ENCODE measurements at regions not wholly inside any gene's neighbourhood (a gene's known extent, or its start where the extent isn't known, plus 50 kb on each side); places are given as distances from the start of the nearest gene placed in this dataset.

DNA sequence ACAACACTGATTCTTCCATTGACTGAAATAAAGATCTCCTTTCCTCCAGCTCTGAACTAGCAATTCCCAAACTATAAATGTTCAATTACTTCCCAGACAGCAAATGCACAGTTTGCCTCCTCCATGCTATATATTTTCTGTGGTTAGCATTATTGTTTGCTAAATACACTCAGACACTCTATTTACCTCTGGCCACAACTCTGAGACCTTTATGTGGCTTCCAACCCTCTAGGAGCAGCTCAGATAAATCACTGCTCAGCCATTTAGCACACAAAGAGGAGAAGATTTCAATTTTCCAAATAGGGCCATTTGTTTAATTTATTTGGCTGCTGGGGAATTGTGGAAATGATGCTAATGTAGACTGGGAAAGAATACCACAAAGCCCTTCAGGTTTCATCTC, 202.0 kb downstream of the SPTSSA start:
- H3K4me1 ChIP-seq (ENCODE audit: control insufficient read depth in 2 of 2, insufficient read depth in 2 of 2, low read length in 2 of 2): no peaks in the 10 kb centered on the region
- H3K27me3 ChIP-seq (ENCODE audit: control insufficient read depth in 2 of 2, insufficient read depth in 1 of 2, low read length in 1 of 2): no peaks in the 10 kb centered on the region
- DNase-seq (ENCODE audit: low read depth in 6 of 9, low spot score in 9 of 9): no peak
- H3K36me3 ChIP-seq (ENCODE audit: control insufficient read depth in 2 of 2, insufficient read depth in 2 of 2, low read length in 1 of 2): no peaks in the 10 kb centered on the region
- no peak overlapping the region for H3K27ac ChIP-seq (ENCODE audit: low read depth in 1 of 2, low read length in 1 of 2)
- H3K4me3 ChIP-seq (ENCODE audit: low read length in 2 of 2): no peak overlapping the region
- no peaks in the 10 kb centered on the region for H3K9me3 ChIP-seq (ENCODE audit: control insufficient read depth in 2 of 2, insufficient read depth in 1 of 2, low read length in 1 of 2)

DNA sequence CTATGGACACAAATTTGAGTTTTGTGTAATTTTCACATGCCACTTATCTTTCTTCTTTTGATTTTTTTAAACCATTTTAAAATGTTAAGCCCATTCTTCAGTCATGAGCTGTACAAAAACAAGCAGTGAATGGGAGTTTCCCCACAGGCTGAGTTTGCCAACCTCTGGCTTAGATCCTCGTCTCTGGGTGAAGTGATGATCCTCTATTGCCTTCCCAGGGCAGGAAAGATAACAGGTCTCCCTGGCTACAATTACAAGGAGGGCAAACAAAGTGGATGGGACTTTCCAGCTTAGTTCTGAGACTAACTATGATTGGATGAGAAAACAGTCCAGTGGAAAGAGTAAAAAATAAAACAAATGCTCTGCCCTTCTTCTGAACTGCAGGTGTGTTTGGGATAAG, 203.7 kb downstream of the SPTSSA start:
- peak in 1 of 9 donors; percentile 4 for DNase-seq (ENCODE audit: low read depth in 6 of 9, low spot score in 9 of 9)
- H3K27me3 ChIP-seq (ENCODE audit: control insufficient read depth in 2 of 2, insufficient read depth in 1 of 2, low read length in 1 of 2): no peaks in the 10 kb centered on the region
- H3K4me1 ChIP-seq (ENCODE audit: control insufficient read depth in 2 of 2, insufficient read depth in 2 of 2, low read length in 2 of 2): no peaks in the 10 kb centered on the region
- no peaks in the 10 kb centered on the region for H3K9me3 ChIP-seq (ENCODE audit: control insufficient read depth in 2 of 2, insufficient read depth in 1 of 2, low read length in 1 of 2)
- no peak overlapping the region for H3K27ac ChIP-seq (ENCODE audit: low read depth in 1 of 2, low read length in 1 of 2)
- no peaks in the 10 kb centered on the region for H3K36me3 ChIP-seq (ENCODE audit: control insufficient read depth in 2 of 2, insufficient read depth in 2 of 2, low read length in 1 of 2)
- no peak overlapping the region for H3K4me3 ChIP-seq (ENCODE audit: low read length in 2 of 2)
- 85% methylated on average over 1 of the region's 1 CpG for WGBS

DNA sequence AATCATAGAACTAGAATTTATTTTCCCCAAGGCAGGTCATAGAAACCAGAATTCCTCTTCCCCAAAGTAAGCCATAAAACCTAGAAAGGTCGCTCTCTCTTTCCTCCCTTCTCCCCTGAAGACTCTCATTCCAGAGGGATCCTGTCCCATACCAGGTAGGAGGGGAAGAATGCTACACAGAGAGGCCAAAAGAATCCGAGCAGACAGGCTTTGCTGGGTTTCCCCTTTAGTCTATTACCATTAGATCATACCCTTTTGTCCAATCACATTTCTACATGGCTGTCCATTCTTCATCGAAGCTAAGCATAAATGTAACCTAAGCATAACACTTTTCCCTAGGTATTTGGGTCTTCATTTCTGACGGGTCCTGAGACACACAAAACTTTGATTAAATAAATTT, 204.5 kb downstream of the SPTSSA start:
- H3K27me3 ChIP-seq (ENCODE audit: control insufficient read depth in 2 of 2, insufficient read depth in 1 of 2, low read length in 1 of 2): no peaks in the 10 kb centered on the region
- no peaks in the 10 kb centered on the region for H3K4me1 ChIP-seq (ENCODE audit: control insufficient read depth in 2 of 2, insufficient read depth in 2 of 2, low read length in 2 of 2)
- no peak for DNase-seq (ENCODE audit: low read depth in 6 of 9, low spot score in 9 of 9)
- WGBS: 88% methylated on average over 4 of the region's 4 CpGs
- H3K27ac ChIP-seq (ENCODE audit: low read depth in 1 of 2, low read length in 1 of 2): peak overlapping the region in 1 of 2 donors; percentile 30
- H3K4me3 ChIP-seq (ENCODE audit: low read length in 2 of 2): no peak overlapping the region
- no peaks in the 10 kb centered on the region for H3K9me3 ChIP-seq (ENCODE audit: control insufficient read depth in 2 of 2, insufficient read depth in 1 of 2, low read length in 1 of 2)
- H3K36me3 ChIP-seq (ENCODE audit: control insufficient read depth in 2 of 2, insufficient read depth in 2 of 2, low read length in 1 of 2): no peaks in the 10 kb centered on the region

DNA sequence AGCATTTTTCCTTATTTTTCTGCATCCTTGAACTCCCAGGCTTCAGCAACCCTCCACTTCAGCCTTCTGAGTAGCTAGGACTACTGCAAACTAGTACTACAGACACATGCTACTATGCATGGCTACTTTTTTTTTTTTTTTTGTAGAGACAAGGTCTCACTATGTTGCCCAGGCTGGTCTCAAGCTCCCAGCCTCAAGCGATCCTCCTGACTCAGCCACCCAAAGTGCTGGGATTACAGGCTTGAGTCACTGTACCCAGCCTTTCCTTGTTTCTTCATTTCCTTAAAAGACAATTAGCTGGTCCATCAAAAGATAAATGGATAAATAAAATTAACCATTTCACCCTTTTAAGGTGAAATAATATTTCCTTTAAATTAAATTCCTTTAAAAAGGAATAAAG, 205.8 kb downstream of the SPTSSA start:
- Histone ChIP-seq H3K4me1 (ENCODE audit: control insufficient read depth in 2 of 2, insufficient read depth in 2 of 2, low read length in 2 of 2) (no peaks in the 10 kb centered on the region), H3K4me3 (ENCODE audit: low read length in 2 of 2) (no peak overlapping the region), H3K27ac (ENCODE audit: low read depth in 1 of 2, low read length in 1 of 2) (no peak overlapping the region), H3K9me3 (ENCODE audit: control insufficient read depth in 2 of 2, insufficient read depth in 1 of 2, low read length in 1 of 2) (no peaks in the 10 kb centered on the region), H3K27me3 (ENCODE audit: control insufficient read depth in 2 of 2, insufficient read depth in 1 of 2, low read length in 1 of 2) (no peaks in the 10 kb centered on the region), H3K36me3 (ENCODE audit: control insufficient read depth in 2 of 2, insufficient read depth in 2 of 2, low read length in 1 of 2) (no peaks in the 10 kb centered on the region)
- no peak for DNase-seq (ENCODE audit: low read depth in 6 of 9, low spot score in 9 of 9)
- WGBS: 98% methylated on average over 1 of the region's 1 CpG

DNA sequence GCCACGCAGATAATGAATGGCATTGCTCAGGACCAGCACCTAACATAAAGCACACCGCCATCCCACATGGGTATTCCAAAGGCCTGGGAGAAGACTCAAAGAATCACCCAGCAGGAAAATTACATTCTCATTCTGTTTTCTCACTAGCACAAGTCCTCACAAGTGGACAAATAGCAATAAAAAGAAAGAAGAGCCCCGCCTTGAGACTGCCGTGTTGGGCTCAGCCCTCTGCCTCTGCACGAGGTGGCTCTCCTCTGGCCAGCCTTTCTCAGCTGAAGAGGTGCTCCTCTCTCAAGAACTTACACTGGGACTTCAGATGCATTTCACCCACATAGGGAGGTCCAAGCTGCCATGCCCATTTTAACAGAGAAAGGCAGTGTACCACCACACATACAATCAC, 207.5 kb downstream of the SPTSSA start:
- H3K27ac ChIP-seq (ENCODE audit: low read depth in 1 of 2, low read length in 1 of 2): no peak overlapping the region
- no peak overlapping the region for H3K4me3 ChIP-seq (ENCODE audit: low read length in 2 of 2)
- no peaks in the 10 kb centered on the region for H3K36me3 ChIP-seq (ENCODE audit: control insufficient read depth in 2 of 2, insufficient read depth in 2 of 2, low read length in 1 of 2)
- no peaks in the 10 kb centered on the region for H3K4me1 ChIP-seq (ENCODE audit: control insufficient read depth in 2 of 2, insufficient read depth in 2 of 2, low read length in 2 of 2)
- no peaks in the 10 kb centered on the region for H3K27me3 ChIP-seq (ENCODE audit: control insufficient read depth in 2 of 2, insufficient read depth in 1 of 2, low read length in 1 of 2)
- DNase-seq (ENCODE audit: low read depth in 6 of 9, low spot score in 9 of 9): no peak
- no peaks in the 10 kb centered on the region for H3K9me3 ChIP-seq (ENCODE audit: control insufficient read depth in 2 of 2, insufficient read depth in 1 of 2, low read length in 1 of 2)
- 87% methylated on average over 5 of the region's 5 CpGs for WGBS

DNA sequence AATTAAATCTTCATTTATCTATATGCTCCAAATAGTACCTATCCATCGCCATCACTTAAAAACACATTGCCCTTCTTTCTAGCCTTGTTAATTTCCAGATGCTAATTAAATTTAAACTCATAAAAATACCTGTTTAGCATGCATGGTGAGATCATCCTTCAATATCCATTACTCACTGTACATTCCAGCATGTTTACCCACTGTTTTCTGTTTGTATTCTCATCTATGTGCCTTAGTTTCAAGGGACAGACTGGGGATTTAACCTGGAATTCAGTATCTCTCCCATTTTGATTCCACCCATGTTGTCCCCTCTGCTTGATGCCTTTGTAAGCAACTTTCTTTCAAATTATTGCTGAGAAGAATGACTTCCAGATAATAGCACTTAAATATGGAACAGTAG, 208.0 kb downstream of the SPTSSA start:
- no peak for DNase-seq (ENCODE audit: low read depth in 6 of 9, low spot score in 9 of 9)
- no peaks in the 10 kb centered on the region for H3K27me3 ChIP-seq (ENCODE audit: control insufficient read depth in 2 of 2, insufficient read depth in 1 of 2, low read length in 1 of 2)
- H3K9me3 ChIP-seq (ENCODE audit: control insufficient read depth in 2 of 2, insufficient read depth in 1 of 2, low read length in 1 of 2): no peaks in the 10 kb centered on the region
- 98% methylated on average over 1 of the region's 1 CpG for WGBS
- no peak overlapping the region for H3K27ac ChIP-seq (ENCODE audit: low read depth in 1 of 2, low read length in 1 of 2)
- H3K4me1 ChIP-seq (ENCODE audit: control insufficient read depth in 2 of 2, insufficient read depth in 2 of 2, low read length in 2 of 2): no peaks in the 10 kb centered on the region
- no peaks in the 10 kb centered on the region for H3K36me3 ChIP-seq (ENCODE audit: control insufficient read depth in 2 of 2, insufficient read depth in 2 of 2, low read length in 1 of 2)
- H3K4me3 ChIP-seq (ENCODE audit: low read length in 2 of 2): no peak overlapping the region

DNA sequence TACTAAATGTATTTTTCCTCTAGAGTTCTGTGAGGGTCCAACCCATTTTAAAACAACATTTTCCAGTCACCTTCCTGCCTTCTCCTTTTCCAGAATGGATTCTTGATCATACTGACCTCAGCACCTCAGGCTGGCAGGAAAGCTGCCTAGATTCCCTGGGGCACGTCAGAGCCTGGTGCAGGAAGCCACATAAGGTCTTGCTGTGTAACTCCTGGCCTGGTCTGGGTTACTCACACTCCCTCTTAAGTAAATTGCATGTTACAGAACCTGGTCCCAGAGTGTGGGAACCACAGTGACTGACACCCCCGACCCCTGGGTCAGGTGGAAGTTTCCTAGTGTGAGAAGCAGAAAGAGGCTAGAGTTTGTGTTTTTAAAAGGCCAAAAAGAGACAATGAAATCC, 209.8 kb downstream of the SPTSSA start:
- H3K9me3 ChIP-seq (ENCODE audit: control insufficient read depth in 2 of 2, insufficient read depth in 1 of 2, low read length in 1 of 2): no peaks in the 10 kb centered on the region
- H3K36me3 ChIP-seq (ENCODE audit: control insufficient read depth in 2 of 2, insufficient read depth in 2 of 2, low read length in 1 of 2): no peaks in the 10 kb centered on the region
- H3K27me3 ChIP-seq (ENCODE audit: control insufficient read depth in 2 of 2, insufficient read depth in 1 of 2, low read length in 1 of 2): no peaks in the 10 kb centered on the region
- no peaks in the 10 kb centered on the region for H3K4me1 ChIP-seq (ENCODE audit: control insufficient read depth in 2 of 2, insufficient read depth in 2 of 2, low read length in 2 of 2)
- 82% methylated on average over 2 of the region's 2 CpGs for WGBS
- no peak overlapping the region for H3K27ac ChIP-seq (ENCODE audit: low read depth in 1 of 2, low read length in 1 of 2)
- DNase-seq (ENCODE audit: low read depth in 6 of 9, low spot score in 9 of 9): no peak
- no peak overlapping the region for H3K4me3 ChIP-seq (ENCODE audit: low read length in 2 of 2)

DNA sequence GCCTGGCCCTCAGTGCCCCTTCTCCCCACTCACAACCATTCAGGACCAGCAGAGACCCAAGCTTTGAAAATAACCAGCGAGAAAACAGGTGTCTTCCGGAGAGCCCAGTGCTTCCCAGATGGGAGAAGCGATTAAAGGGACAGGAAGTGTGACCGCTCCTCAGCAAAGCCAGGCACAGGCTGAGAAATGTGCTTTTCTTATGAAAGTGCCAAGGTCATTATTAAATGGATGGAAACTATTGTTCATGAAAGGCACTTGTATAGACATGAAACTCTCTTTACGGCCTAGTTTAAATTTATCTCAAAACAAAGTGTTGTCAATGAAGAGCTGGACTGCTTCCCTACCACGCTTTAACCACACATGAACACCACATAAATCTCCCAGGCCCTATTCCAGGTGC, 210.4 kb downstream of the SPTSSA start:
- Histone ChIP-seq H3K4me1 (ENCODE audit: control insufficient read depth in 2 of 2, insufficient read depth in 2 of 2, low read length in 2 of 2) (no peaks in the 10 kb centered on the region), H3K27ac (ENCODE audit: low read depth in 1 of 2, low read length in 1 of 2) (no peak overlapping the region), H3K4me3 (ENCODE audit: low read length in 2 of 2) (no peak overlapping the region), H3K9me3 (ENCODE audit: control insufficient read depth in 2 of 2, insufficient read depth in 1 of 2, low read length in 1 of 2) (no peaks in the 10 kb centered on the region), H3K27me3 (ENCODE audit: control insufficient read depth in 2 of 2, insufficient read depth in 1 of 2, low read length in 1 of 2) (no peaks in the 10 kb centered on the region), H3K36me3 (ENCODE audit: control insufficient read depth in 2 of 2, insufficient read depth in 2 of 2, low read length in 1 of 2) (no peaks in the 10 kb centered on the region)
- DNase-seq (ENCODE audit: low read depth in 6 of 9, low spot score in 9 of 9): no peak
- 77% methylated on average over 6 of the region's 6 CpGs for WGBS

DNA sequence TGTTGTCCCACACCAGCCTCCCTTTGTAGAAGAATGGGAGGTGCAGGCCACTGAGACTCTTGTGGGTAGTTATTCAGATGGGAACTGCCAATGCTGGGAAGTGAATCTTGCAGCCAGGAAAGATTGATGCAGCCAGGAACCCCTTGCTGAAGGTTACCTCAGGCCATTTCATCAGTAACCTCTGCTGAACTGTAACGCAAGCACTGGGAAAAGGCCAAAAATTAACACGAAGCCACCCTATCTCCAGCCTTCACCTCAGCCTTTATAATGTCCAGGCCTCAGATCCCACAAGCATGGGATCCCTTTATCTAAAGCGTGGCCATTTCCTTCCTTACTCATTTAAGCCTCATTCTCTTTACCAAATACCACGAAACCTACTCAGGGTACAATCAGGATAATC, 211.1 kb downstream of the SPTSSA start:
- Histone ChIP-seq H3K4me1 (ENCODE audit: control insufficient read depth in 2 of 2, insufficient read depth in 2 of 2, low read length in 2 of 2) (no peaks in the 10 kb centered on the region), H3K4me3 (ENCODE audit: low read length in 2 of 2) (no peak overlapping the region), H3K27me3 (ENCODE audit: control insufficient read depth in 2 of 2, insufficient read depth in 1 of 2, low read length in 1 of 2) (no peaks in the 10 kb centered on the region), H3K9me3 (ENCODE audit: control insufficient read depth in 2 of 2, insufficient read depth in 1 of 2, low read length in 1 of 2) (no peaks in the 10 kb centered on the region), H3K27ac (ENCODE audit: low read depth in 1 of 2, low read length in 1 of 2) (no peak overlapping the region), H3K36me3 (ENCODE audit: control insufficient read depth in 2 of 2, insufficient read depth in 2 of 2, low read length in 1 of 2) (no peaks in the 10 kb centered on the region)
- no peak for DNase-seq (ENCODE audit: low read depth in 6 of 9, low spot score in 9 of 9)
- WGBS: 86% methylated on average over 4 of the region's 4 CpGs

DNA sequence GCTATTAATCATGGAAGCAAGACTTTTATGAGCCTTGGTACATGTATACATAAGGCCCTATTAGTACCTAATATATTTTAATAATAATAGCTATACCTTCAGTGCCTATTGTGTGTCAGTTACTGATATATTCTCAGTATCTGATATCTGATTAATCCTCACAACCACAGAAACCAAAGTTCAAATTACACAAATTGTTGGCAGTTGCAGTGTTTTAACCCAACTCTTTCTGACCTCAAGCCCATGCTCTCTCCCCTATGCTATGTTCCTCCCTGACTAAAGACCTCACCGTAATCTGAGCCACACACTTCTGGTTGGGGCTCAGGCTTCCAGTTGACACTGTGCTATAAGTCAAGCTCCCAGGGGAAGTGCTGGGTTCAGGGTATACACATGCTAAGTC, 214.4 kb downstream of the SPTSSA start:
- Histone ChIP-seq H3K9me3 (ENCODE audit: control insufficient read depth in 2 of 2, insufficient read depth in 1 of 2, low read length in 1 of 2) (no peaks in the 10 kb centered on the region), H3K27ac (ENCODE audit: low read depth in 1 of 2, low read length in 1 of 2) (no peak overlapping the region), H3K27me3 (ENCODE audit: control insufficient read depth in 2 of 2, insufficient read depth in 1 of 2, low read length in 1 of 2) (no peaks in the 10 kb centered on the region), H3K4me1 (ENCODE audit: control insufficient read depth in 2 of 2, insufficient read depth in 2 of 2, low read length in 2 of 2) (no peaks in the 10 kb centered on the region), H3K4me3 (ENCODE audit: low read length in 2 of 2) (no peak overlapping the region), H3K36me3 (ENCODE audit: control insufficient read depth in 2 of 2, insufficient read depth in 2 of 2, low read length in 1 of 2) (no peaks in the 10 kb centered on the region)
- WGBS: 57% methylated on average over 1 of the region's 1 CpG
- no peak for DNase-seq (ENCODE audit: low read depth in 6 of 9, low spot score in 9 of 9)

Data from thymus (tissue), 11 donors.